Suprapubic skin (tissue), 4 donors: ENCODE measurements at regions not wholly inside any gene's neighbourhood (a gene's known extent, or its start where the extent isn't known, plus 50 kb on each side); places are given as distances from the start of the nearest gene placed in this dataset.
"Not testable (repeated sequence)": the region's sequence is repeated elsewhere in the genome, so short reads cannot be mapped to it uniquely, and the experiment has no call there.

ENCODE experiments used
- DNase-seq, 2 donors: peaks; one replicate each; pipeline ENCODE4 v3.0.0-alpha.2; 2019; ENCODE audit warnings: low spot score in 2 of 2
- H3K27ac ChIP-seq: fragments of 200-600 bp; sonication (generic); one replicate; pipeline ENCODE4 v1.5.1; 2019
- H3K27me3 ChIP-seq: fragments of 200-600 bp; sonication (generic); one replicate; pipeline ENCODE4 v1.5.1; 2019
- H3K36me3 ChIP-seq: fragments of 200-600 bp; sonication (generic); one replicate; pipeline ENCODE4 v1.5.1; 2019
- H3K4me1 ChIP-seq: fragments of 200-600 bp; sonication (generic); one replicate; pipeline ENCODE4 v1.5.1; 2019
- H3K4me3 ChIP-seq: fragments of 200-600 bp; sonication (generic); one replicate; pipeline ENCODE4 v1.5.1; 2019; ENCODE audit warnings: mild to moderate bottlenecking
- H3K9me3 ChIP-seq: fragments of 200-600 bp; sonication (generic); one replicate; pipeline ENCODE4 v1.5.1; 2019
- EP300 ChIP-seq: sonication (generic); formaldehyde crosslinking; IDR thresholded peaks from one replicate; pipeline ENCODE4 v1.6.1; 2017; ENCODE audit warnings: antibody characterized with exemption
- POLR2A ChIP-seq, 2 donors: fragments of 450-650 bp; IDR thresholded peaks; one replicate each; pipeline ENCODE4 v1.6.1; 2017; ENCODE audit warnings: antibody characterized with exemption in 2 of 2, mild to moderate bottlenecking in 2 of 2, moderate library complexity in 2 of 2
- POLR2AphosphoS5 ChIP-seq, 3 donors: sonication (generic); formaldehyde crosslinking; IDR thresholded peaks; one replicate each; pipeline ENCODE4 v1.6.1; 2017; ENCODE audit warnings: antibody characterized with exemption in 3 of 3
- WGBS: methylation state at CpG from one replicate; pipeline ENCODE4 v1.1.5; 2018; 5-methylcytosine and 5-hydroxymethylcytosine counted together
- TF ChIP-seq, protein P1 (sequence below), 2 donors: fragments of 200-600 bp in 1 of 2; fragments of 450-650 bp in 1 of 2; sonication (generic) in 1 of 2; IDR thresholded peaks; one replicate each; pipeline ENCODE4 v1.5.1; 2016 to 2019; ENCODE audit warnings: antibody characterized with exemption in 2 of 2, mild to moderate bottlenecking in 1 of 2, moderate library complexity in 1 of 2

DNA sequence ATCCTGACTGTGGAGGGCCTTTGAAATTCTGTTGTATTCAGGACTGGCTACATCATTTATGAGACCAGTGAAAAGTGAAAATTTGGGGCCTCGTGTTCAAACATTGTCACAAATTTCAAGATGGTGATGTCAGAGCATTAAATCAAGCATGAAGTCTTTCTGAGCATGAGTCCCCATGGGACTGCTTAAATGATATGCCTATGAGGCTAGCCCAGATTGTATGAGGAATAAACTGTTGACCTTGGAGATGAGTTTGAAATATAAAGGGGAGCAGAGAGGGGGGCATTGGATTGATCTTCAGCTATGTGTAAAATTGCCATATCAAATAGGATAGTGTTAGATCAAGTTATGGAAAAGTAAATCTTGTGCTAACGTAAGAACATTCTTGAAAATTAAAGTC, 230.0 kb downstream of the SPANXN3 start:
- Histone ChIP-seq H3K27me3 (no peaks in the 10 kb centered on the region), H3K9me3 (no peaks in the 10 kb centered on the region), H3K4me1 (no peaks in the 10 kb centered on the region), H3K4me3 (no peak overlapping the region), H3K36me3 (no peaks in the 10 kb centered on the region), H3K27ac (no peak overlapping the region)
- TF ChIP-seq EP300 (no peak), POLR2A (IDR thresholded peaks at IDR 0.05) (no peak), POLR2AphosphoS5 (IDR thresholded peaks at IDR 0.05) (no peak)
- TF ChIP-seq, protein P1, sequence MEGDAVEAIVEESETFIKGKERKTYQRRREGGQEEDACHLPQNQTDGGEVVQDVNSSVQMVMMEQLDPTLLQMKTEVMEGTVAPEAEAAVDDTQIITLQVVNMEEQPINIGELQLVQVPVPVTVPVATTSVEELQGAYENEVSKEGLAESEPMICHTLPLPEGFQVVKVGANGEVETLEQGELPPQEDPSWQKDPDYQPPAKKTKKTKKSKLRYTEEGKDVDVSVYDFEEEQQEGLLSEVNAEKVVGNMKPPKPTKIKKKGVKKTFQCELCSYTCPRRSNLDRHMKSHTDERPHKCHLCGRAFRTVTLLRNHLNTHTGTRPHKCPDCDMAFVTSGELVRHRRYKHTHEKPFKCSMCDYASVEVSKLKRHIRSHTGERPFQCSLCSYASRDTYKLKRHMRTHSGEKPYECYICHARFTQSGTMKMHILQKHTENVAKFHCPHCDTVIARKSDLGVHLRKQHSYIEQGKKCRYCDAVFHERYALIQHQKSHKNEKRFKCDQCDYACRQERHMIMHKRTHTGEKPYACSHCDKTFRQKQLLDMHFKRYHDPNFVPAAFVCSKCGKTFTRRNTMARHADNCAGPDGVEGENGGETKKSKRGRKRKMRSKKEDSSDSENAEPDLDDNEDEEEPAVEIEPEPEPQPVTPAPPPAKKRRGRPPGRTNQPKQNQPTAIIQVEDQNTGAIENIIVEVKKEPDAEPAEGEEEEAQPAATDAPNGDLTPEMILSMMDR (IDR thresholded peaks at IDR 0.05) = no peak
- 39% methylated on average over 2 of the region's 2 CpGs for whole genome bisulfite sequencing
- DNase-seq = no peak

DNA sequence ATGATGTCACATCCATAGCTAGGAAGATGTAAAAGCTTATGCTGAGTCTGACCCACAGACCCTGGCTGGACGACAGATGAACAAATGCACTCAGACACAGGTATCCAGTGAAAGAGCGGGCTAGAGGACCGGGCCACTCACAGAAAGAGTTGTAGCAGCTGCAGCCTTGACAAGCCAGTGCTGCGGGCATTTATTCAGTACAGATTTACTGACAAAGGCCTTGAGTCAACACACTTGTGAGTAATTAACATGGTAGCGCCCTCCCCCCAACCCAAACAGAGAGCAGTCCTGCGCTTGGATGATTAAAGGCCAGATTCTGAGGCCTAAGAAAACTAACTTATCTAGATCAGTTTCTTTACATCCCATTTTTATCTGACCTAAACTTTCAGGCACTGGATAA, 244.6 kb downstream of the SPANXN4 start:
- no peaks in the 10 kb centered on the region for H3K27me3 ChIP-seq
- H3K4me3 ChIP-seq = no peak overlapping the region
- no peak for TF ChIP-seq POLR2A (IDR thresholded peaks at IDR 0.05)
- TF ChIP-seq EP300 = no peak
- no peak for TF ChIP-seq POLR2AphosphoS5 (IDR thresholded peaks at IDR 0.05)
- TF ChIP-seq, protein P1 (IDR thresholded peaks at IDR 0.05) = no peak
- H3K9me3 ChIP-seq = no peaks in the 10 kb centered on the region
- WGBS = 74% methylated on average over 6 of the region's 6 CpGs
- no peak overlapping the region for H3K27ac ChIP-seq
- no peak for DNase-seq
- no peaks in the 10 kb centered on the region for H3K36me3 ChIP-seq
- no peaks in the 10 kb centered on the region for H3K4me1 ChIP-seq

DNA sequence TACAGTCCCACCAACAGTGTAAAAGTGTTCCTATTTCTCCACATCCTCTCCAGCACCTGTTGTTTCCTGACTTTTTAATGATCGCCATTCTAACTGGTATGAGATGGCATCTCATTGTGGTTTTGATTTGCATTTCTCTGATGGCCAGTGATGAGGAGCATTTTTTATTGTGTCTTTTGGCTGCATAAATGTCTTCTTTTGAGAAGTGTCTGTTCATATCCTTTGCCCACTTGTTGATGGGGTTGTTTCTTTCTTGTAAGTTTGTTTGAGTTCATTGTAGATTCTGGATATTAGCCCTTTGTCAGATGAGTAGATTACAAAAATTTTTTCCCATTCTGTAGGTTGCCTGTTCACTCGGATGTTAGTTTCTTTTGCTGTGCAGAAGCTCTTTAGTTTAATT, 218.9 kb downstream of the SPANXN4 start:
- not testable (repeated sequence) for H3K4me1 ChIP-seq, H3K36me3 ChIP-seq, DNase-seq, H3K27me3 ChIP-seq, H3K4me3 ChIP-seq, H3K27ac ChIP-seq, H3K9me3 ChIP-seq
- WGBS = 87% methylated on average over 2 of the region's 2 CpGs

DNA sequence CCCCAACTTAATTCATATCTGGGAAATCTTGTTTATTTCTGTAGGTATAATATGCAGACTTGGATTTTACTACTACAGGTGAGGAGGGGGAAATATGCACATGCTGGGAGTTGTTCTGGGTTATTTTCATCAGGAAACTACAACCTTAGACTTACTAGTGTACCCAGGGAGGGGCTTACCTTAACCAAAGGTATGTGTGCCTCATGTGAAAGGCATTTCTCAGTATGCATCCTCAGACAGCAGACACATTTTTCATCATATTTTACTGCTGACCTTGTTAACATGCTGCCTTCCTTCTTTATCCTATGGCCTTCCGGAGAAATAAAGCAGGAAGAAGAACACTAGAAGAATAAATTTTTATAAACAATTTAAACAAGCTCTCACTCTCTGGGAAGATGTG, 214.9 kb downstream of the SPANXN4 start:
- Histone ChIP-seq H3K36me3 (no peaks in the 10 kb centered on the region), H3K27me3 (no peaks in the 10 kb centered on the region), H3K27ac (no peak overlapping the region), H3K4me1 (no peaks in the 10 kb centered on the region), H3K9me3 (no peaks in the 10 kb centered on the region), H3K4me3 (no peak overlapping the region)
- TF ChIP-seq POLR2A (IDR thresholded peaks at IDR 0.05) = no peak
- TF ChIP-seq POLR2AphosphoS5 (IDR thresholded peaks at IDR 0.05) = no peak
- no peak for TF ChIP-seq EP300
- TF ChIP-seq, protein P1 (IDR thresholded peaks at IDR 0.05) = no peak
- WGBS = 81% methylated on average over 1 of the region's 1 CpG
- no peak for DNase-seq

DNA sequence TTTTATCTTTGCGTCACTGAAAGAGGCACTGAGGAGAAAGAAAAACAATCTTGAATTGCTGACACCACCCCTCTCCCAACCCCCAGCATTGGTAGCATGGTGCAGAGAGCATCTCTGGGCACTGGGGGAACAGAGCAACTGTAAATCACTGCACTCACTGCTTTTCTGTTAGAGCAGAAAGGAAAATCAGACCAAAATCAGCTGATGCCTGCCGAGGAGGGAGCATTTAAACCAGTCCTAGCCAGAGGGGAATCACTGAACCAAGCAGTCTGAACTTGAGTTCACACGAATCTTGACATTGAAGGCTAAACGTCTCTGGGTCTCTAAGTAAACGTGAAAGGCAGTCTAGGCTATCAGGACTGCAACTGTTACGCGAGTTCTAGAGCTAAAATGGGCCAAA, 205.8 kb downstream of the SPANXN4 start:
- Histone ChIP-seq H3K4me3 (no peak overlapping the region), H3K27me3 (no peaks in the 10 kb centered on the region), H3K27ac (no peak overlapping the region), H3K9me3 (no peaks in the 10 kb centered on the region), H3K4me1 (no peaks in the 10 kb centered on the region), H3K36me3 (no peaks in the 10 kb centered on the region)
- WGBS = 62% methylated on average over 7 of the region's 7 CpGs
- DNase-seq = no peak
- no peak for TF ChIP-seq POLR2A (IDR thresholded peaks at IDR 0.05)
- no peak for TF ChIP-seq POLR2AphosphoS5 (IDR thresholded peaks at IDR 0.05)
- TF ChIP-seq EP300 = no peak
- TF ChIP-seq, protein P1 (IDR thresholded peaks at IDR 0.05) = no peak

DNA sequence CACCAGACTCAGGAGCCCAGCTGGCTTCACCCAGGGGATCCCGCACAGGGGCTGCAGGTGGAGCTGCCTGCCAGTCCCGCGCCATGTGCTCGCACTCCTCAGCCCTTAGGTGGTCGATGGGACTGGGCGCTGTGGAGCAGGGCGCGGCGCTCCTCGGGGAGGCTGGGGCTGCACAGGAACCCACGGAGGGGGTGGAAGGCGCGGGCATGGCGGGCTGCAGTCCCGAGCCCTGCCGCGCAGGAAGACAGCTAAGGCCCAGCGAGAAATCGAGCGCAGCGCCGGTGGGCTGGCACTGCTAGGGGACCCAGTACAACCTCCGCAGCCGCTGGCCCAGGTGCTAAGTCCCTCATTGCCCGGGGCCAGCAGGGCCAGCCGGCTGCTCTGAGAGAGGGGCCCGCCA, 202.9 kb downstream of the SPANXN4 start:
- DNase-seq = peak in 1 of 2 donors; percentile 39
- H3K9me3 ChIP-seq, H3K4me1 ChIP-seq, H3K36me3 ChIP-seq, H3K4me3 ChIP-seq, H3K27ac ChIP-seq, H3K27me3 ChIP-seq: not testable (repeated sequence)
- WGBS = 98% methylated on average over 16 of the region's 27 CpGs
